ENCODE measurements at regions not wholly inside any gene's neighbourhood (a gene's known extent, or its start where the extent isn't known, plus 50 kb on each side); places are given as distances from the start of the nearest gene placed in this dataset.

DNA sequence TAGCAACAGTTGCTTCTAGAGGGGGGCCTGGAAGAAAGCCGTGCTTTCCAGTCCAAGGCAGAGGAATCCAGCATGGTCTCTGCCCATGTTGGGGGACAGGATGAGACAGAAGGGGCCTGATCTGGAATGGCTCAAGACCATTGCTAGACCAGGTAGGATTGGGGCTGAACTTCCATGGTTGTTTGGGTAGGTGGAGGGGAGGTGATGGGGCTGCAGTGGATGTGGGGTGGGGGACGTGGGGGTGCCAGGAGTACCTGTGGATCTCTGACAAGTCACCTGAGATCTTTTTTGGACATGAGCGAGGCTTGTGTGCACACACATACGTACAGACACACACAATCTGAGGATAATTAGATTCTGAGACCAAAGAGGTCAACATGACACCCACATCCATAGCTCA, 228.7 kb upstream of the SKOR2 start:
- no peak for DNase-seq (ENCODE audit: low read depth)

DNA sequence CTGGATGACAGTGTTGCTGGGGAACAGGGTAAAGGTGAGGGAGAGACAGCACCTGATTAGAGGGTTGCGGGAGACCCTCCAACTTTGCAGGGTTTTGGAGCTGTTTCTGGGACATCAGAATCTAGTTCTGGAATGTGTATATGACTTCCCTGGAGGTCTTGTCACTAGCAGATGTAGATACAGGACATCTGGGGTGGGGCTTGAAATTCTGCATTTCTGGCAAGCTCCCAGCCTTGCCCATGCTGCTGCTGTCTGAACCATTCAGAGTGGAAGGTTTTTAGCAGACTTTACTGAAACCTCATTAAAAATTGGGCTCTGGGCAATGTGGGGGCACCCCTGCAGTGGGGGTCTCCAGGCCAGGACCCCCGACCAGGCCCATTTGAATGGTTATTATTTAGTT, 220.3 kb upstream of the SKOR2 start:
- no peak for DNase-seq (ENCODE audit: low read depth)

DNA sequence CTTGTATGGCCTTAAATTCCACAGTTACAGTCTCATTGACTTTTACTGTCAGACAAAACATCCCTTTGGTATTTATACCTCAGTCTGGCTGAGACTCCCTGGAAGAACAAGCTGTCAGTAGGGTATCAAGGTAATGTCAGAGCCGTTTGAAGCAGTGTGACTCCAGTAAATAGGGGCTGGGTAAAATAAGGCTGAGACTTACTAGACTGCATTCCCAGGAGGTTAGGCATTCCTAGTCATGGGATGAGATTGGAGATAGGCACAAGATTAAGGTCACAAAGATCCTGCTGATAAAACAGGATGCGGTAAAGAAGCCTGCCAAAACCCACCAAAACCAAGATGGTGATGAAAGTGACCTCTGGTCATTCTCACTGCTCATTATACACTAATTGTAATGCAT, 219.5 kb upstream of the SKOR2 start:
- no peak for DNase-seq (ENCODE audit: low read depth)

DNA sequence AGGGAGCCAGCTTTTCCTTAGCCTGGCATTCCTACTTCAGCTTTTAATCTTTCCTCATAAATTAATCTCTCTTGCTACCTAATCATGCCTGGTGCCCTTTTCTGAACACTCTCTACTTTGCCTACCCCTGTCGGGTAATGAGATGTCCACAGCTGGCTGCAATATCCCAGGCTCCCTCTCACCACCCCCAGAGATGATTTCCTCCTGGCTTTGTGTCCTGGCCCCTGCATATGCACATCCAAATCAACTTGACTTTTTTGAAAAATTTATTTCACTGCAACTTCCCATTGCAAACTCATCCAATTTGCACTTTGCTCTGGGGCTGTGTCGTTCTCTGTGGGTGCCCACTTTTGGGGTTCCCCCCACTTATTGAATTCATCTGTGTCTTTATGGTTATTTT, 218.1 kb upstream of the SKOR2 start:
- no peak for DNase-seq (ENCODE audit: low read depth)

DNA sequence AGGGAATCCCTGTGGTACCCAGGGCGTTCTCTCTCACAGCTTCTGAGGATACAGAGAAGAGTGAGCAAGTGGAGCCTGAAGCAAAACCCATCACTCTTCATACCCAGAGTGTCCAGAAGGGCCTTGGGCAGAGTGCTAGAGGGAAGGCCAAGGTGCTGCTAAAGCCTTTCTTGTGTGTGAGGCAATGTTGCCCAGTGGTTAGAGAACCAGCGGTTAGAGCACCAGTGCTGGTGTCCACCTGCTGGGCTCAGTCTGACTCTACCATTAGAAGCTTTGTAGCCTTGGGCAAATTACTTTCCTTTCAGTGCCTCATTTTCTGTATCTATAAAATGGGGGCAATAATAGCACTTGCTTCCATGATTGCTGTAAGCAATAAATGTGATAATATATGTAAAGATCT, 210.5 kb upstream of the SKOR2 start:
- DNase-seq (ENCODE audit: low read depth): no peak

DNA sequence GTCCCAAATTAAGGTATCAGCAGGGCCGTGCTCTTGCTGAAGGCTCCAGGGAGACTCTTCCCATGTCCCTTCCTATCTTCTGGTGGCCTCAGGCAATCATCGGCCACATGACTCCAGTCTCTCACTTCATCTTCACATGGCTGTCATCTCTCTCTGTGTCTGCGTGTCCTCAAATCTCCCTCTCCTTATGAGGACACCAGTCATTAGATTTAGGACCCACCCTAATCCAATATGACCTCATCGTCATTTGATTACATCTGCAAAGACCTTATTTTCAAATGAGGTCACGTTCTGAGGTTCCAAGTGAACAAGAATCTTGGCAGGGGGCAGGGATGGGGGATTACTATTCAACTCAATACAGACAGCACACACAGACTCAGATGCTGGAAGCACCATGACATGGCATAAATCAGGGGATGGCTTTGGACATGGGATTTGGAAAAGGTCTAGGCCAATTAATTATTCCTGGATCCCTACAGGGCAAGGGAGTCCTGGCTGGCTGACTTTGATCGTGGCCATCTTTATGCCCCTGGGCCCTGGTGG, 210.0 kb upstream of the SKOR2 start:
- no peak for DNase-seq (ENCODE audit: low read depth)

DNA sequence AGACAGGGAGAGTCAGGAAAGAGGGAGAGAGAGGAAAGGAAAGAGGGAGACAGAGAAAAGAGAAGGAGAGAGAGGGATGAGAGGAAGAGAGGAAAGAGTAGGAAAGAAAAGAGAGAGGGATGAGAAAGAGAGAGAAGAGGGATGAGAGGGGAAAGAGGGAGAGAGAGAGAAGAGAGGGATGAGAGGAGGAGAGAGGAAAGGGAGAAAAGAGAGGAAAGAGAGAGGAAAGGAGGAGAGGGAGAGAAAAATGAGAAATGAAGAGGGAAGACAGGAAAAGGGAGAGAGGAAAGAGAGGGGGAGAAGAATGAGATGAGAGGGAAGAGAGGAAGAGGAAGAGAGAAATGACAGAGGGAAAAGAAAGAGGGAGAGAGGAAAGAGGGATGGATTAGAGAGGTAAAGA, 207.0 kb upstream of the SKOR2 start:
- no peak for DNase-seq (ENCODE audit: low read depth)

DNA sequence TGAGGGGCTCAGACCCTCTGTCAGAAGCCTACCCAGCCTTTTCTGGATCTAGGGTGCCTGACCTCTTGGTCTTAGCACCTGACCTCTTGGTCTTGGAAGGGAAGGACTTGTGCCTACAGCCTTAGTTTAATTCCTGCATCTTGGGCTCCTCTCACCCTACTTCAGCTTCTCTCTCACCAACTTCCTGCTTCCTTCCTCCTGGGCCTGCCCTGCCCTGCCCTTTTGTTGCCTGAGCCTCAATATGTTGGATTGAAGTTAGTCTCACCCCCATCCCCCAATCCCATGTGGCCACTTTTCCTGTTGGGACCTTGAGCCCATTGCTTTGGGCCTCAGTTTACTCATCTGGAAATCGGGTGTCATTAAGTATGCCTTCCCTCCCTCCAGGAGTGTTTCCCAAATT, 206.2 kb upstream of the SKOR2 start:
- DNase-seq (ENCODE audit: low read depth): no peak

DNA sequence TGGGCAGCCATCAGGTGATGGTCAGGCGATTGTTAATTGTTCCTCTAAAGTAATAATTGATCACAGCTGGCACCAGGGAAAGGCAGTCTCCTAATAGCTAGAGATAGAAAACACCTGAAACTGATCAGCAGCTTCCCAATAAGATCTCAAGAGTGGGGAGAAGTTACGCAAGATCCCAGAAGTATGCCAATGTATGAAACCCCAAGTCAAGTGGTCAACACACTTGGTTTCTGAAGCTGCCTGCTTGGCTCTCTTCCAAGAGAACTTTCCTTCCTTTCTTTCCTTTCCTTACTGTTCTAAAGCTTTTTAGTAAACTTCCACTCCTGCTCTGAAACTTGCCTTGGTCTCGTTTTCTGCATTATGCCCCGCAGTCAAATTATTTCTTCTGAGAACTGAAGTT, 201.6 kb upstream of the SKOR2 start:
- DNase-seq (ENCODE audit: low read depth): no peak

DNA sequence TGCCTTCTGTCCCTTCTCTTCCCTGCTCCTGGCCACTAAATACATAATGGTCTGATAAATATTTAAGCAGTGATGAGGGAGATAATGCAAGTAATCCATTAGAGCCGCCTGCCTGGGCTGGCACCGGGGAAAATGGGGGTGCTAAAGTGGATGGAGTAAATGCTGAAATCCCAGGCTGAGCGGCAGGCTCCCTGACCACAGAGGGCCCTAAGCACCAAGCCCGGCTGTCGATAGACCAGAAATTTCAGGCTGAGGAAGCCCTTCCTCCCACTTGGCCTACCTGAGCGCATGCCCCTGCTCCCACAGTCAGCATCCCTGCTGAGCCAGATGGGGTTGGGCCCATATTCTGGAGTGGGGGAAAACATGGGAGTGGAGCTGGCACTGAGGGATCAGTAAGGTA, 197.5 kb upstream of the SKOR2 start:
- no peak for DNase-seq (ENCODE audit: low read depth)

DNA sequence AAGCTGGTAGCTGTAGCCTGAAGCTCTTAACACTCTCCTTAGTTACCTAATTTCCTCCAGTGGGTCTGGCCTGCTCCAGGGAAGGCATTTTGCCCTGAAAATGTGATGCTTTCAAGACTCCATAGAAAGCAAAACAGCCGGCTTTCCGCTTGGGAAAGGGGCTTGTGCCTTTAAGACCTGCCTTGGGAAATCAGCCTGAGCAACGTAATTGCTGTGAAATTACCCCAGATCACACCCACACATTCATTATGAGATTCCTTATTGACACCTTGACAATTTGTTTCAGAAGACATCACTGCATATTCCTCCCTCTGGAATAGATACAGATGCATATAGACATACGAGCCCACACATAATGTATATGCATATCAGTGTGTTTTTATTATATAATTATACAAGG, 190.5 kb upstream of the SKOR2 start:
- DNase-seq (ENCODE audit: low read depth): no peak

DNA sequence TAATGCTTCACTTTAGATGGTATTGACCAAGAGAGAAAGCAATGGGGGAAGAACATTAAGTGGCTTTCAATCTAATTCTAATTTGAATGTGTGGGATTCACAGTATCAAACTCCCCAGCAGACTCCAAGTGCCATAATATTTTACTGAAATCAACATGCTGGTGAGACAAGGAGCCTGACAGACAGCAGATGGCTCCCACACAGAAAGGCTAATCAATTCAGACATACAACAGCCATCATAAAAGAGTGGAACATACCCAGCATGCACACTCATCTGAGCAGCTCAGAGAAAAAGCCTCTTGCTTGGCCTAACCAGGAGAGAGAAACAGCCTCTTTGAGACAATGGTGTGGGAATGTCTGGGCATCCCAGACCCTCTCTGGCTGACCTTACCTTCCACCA, 186.5 kb upstream of the SKOR2 start:
- no peak for DNase-seq (ENCODE audit: low read depth)

DNA sequence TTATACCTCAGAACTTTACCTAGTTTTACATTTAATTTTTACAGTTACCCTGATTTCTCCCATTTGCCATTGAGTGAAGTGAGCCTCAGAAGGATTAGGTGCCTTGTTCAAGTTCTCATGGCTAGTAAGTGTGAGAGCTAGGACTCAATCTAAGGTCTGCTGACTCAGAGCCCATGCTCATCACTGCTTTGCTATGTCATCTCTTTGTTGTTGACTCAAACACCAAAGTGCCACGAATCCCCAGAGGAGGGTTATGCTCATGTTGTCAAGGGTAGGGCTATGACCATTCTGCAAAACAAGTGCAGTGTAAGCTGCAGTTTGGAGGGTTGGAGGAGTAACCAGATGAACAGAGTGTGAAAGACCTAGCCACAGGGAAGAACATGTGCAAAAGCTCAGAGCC, 185.4 kb upstream of the SKOR2 start:
- DNase-seq (ENCODE audit: low read depth): no peak

DNA sequence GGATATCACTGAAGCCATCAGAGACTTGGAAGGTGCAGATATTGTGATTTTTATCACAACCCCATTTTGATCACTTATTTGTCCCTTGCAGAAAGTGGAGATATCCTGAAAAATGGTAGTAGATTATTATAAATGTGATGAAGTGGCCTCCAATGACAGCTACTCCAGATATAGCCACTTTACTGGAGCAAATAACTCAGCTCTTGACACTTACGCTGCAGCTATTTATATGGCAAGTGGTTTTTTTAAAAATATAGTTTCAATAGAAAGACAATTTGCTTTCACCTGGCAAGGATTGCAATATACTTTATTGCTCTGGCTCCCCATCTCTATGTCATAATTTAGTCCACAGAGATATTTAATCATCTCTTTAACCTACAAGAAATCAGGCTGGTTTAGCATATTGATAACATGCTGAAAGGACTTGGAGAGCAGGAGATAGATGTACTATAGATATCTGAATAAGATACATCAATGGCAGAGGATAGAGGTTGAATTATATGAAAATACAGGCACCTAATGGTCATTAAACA, 182.8 kb upstream of the SKOR2 start:
- no peak for DNase-seq (ENCODE audit: low read depth)

DNA sequence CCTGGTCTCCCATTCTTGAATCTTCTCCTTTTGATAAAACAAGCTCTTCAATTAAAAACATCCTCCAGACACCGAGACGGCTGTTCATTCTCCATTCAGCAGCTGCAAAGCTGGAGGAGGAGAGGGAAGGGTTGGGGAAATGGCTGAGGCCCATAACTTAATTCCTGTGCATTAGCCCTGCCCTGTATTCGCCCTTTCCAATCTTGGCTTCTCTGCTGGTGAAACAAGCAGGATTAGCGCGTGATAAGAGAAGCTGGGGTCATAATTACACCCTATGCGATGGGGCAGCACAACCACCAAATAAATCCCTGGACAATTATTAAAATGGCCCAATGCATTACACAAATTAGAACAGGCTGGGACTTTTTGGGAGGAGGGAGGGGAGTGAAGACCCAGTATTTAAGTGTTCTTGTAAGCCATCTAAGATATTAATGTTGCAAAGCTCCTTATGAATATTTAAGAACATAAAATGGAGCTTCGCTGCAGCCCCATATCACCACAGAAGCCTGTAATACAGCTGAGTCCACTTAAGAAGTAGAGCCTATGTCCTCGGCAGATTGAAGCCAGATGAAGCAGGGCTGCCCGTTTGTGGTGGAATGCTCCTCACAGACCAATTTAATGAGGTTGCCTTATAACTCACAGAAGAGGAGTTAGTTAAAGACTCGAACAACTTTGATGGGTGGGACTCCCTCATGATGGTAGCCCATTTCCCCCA, 176.6 kb upstream of the SKOR2 start:
- no peak for DNase-seq (ENCODE audit: low read depth)

DNA sequence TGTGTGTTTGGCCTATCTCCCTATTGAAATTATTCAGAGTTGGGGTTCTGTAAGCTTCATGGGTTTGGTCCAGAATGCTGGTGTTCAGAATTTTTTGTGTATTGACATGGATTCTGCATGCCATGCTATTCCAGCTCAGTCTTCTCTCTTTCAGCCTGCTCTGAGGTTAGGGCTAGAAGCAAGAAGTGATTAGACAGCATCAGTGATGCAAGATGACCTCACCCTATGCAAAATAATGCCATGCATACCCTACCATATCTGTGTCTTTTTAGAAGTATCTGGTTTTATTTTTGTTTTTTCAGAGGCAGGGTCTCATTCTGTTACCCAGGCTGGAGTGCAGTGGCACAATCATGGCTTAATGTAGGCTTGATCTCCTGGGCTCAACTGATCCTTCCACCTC, 175.6 kb upstream of the SKOR2 start:
- no peak for DNase-seq (ENCODE audit: low read depth)

DNA sequence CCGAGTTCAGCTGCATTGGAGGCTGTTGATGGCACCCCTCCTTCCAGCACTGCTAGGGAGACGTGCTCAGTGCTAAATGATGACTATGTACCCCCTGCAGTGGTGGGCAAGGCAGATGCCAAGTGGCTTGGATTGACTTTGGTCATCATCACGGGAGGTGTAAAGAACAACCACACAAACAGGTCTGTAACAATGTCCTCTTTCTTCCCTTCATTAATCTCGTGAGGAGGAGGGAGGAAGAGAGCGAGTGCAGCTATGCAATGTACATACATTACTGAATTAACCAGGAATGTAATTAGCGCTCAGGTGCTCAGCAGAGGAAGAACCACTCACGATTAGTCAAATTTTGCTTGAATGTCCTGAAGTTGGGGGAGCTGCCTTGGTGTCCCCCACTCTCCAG, 173.9 kb upstream of the SKOR2 start:
- DNase-seq (ENCODE audit: low read depth): no peak

DNA sequence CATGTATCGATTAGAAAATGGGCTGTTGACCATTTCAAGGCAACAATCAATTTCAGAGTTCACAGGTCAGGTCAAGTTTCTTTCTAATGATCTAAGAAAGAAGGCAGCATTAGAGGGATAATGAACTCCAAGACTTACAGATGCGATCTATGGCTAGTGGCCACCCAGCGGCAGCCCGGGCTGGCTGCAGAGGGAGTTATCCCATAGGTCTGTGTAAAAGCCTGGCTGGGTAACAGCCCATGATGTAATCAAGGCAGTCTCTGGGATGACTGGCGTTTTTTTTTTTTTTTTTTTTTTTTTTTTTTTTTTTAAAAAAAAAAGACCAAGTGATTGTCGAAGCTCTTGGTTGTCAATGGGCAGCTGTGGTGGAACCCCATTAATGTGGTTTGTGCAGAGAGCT, 171.1 kb upstream of the SKOR2 start:
- DNase-seq (ENCODE audit: low read depth): no peak

DNA sequence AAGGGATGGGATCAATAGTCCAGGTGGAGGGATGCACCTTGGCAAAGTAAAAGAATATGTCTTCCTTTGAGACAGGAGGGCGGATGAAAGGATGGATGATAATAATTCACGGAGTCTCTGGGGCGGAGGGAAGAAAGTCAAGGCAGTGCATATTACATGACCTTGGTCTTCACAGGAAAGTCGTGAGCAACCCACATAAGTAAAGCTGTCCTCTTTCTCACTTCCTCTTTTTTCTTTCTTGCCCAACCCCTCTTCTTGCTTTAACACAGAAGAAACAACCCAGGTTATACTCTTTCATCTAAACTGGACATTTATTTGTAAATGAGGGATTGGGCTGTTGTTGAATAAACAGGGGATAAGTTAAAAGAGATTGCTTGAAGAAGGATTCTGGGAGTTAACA, 168.7 kb upstream of the SKOR2 start:
- DNase-seq (ENCODE audit: low read depth): no peak

DNA sequence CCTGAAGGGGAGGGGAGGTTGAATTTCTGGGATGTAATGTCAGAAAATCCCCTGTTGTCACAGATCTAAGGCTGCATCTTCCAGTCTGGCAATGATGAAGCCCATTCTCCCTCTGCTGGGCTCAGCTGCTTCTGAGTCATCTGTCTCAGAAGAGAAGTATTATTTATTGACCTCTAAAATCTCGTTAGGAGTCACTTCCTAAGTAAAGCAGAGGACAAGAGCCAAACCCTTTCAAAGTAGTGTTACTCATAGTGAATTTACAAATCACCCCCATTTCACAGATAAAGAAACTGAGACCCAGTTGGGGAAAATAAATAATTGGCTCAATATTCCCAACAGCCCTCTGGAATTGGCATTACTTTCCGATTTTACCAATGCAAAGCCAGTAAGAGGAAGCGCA, 167.3 kb upstream of the SKOR2 start:
- DNase-seq (ENCODE audit: low read depth): peak; percentile 5

DNA sequence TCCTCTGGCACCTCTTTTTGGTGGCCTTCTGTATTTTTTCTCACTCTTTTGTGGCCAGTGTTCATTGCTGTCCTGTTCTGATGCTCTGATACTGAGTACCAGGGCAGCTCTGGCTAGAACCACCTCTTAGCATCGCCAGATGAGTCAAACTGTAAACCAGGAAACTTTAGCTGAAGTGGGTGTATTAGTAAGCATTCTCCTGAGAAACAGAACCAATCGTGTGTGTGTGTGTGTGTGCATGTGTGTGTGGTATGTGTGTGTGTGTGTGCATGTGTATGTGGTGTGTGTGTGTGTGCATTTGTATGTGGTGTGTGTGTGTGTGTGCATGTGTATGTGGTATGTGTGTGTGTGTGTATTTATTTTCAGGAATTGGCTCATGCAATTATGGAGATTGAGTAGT, 166.3 kb upstream of the SKOR2 start:
- no peak for DNase-seq (ENCODE audit: low read depth)

DNA sequence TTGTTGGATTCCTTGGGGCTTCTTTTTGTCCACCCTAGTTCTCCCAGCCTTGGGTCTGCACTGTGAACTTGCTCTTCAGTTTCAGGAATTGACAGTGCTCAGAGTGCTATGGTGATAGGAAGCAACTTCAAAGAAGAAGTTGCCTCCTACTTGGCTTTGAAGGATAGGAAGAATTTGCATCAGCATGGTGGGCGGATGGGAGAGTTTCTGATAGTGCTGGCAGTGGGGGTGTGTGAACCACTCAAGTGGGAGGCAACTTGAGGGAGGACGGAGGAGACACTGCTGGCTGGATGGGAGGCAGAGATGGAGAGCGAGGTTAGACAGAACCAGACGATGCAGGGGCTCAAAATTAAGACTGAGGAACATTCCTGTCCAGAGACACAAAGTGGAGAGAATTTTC, 164.4 kb upstream of the SKOR2 start:
- no peak for DNase-seq (ENCODE audit: low read depth)

DNA sequence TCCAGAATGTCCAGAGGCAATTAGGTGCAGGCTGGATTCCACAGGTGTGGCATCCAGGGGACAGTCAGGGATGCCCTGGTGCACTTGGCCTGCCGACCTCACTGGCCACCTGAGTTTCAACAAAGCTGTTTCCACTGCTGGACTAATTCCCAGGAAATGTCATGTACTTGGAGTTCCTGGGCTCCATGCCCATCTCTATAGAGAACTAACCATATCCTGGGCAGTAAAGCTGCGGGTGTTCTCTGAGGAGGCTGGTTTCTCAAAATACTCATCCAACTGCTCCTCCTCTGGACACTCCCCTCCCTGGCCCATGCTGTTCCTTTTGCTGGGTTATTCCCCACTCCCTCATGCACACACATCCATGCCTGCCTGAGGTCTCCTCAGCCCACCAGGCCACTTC, 161.9 kb upstream of the SKOR2 start:
- no peak for DNase-seq (ENCODE audit: low read depth)

DNA sequence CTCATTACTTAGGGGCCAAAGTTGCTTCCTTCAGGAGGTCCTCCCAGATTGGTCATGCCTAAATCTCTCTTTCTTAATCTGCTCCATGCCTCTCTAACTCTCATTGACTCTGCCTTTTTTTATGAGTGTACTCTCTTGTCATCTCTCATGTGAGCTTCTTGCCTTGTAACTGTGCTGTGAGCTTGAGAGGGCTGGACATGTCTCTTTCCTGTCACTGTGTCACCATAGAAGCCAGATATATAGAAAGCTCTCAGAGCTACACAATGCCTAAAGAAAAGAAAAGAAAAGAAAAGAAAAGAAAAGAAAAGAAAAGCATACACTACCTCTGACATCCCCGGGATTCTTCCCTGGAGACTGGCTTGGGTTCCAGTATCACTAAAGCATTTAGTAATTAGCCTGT, 161.5 kb upstream of the SKOR2 start:
- no peak for DNase-seq (ENCODE audit: low read depth)
